Effector CD8-positive, alpha-beta T cell (primary cell): ENCODE measurements at regions not wholly inside any gene's neighbourhood (a gene's known extent, or its start where the extent isn't known, plus 50 kb on each side); places are given as distances from the start of the nearest gene placed in this dataset.

Source experiments
- DNase-seq: peaks from one replicate; lab custom pipeline; 2025; lab: John Stamatoyannopoulos, UW

DNA sequence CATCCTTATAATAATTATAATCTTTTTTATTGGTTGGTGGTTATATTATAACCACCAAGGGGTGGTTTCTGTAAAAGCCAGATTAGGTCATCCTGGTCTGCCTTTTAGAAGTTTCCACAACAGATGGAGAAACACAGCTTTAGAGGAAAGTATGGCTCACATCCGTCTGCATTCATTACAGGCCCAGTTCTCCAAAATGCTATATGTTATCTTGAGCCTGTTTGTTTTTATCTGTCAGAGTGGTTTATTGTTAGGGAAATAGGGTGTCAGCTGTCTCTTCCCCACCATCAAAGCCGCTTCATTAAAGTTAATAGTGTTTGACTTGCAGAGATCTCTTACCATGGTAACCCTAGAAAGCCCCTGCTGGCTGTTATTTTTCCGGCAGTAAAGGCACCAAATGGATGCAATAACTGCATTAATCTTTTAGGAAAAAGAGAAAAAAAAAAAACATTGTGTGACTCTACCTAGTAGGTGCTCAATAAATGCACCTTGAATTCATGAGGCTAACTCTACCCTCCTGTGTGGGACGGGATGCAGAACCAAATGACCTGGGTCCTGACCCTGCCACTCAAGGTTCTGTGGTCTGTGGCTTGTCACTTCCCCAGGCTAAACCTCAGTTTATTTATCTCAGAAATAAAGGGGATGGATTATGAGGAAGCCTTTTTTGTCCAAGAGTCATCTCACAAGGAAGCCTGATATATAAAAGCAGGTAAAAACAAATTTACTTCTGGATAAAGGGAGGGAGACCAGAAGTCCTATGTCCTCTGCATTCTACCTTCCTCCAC lies 118.3 kb downstream of the WT1 start:
- no peak for DNase-seq

- DNase-seq = no peak
These were observed 117.7 kb downstream of the WT1 start for GRCh38 chr11:32317643-32318042.

- no peak for DNase-seq
These were observed 117.0 kb downstream of the WT1 start for GRCh38 chr11:32318071-32319055.

DNA sequence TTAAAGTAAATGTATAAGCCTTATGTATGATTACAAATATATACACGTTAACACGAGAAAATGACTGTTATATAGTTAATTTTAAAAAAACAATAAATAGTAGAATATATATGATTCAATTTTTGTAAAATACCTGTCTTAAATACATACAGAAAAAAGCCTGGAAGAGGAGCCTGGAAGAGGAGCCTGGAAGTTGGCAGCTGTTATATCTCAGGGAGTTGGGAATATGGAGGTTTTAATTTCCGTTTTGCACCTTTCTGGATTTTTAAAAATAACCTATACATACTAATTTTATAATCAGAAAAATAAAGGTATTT lies 111.6 kb downstream of the WT1 start:
- DNase-seq = no peak

DNA sequence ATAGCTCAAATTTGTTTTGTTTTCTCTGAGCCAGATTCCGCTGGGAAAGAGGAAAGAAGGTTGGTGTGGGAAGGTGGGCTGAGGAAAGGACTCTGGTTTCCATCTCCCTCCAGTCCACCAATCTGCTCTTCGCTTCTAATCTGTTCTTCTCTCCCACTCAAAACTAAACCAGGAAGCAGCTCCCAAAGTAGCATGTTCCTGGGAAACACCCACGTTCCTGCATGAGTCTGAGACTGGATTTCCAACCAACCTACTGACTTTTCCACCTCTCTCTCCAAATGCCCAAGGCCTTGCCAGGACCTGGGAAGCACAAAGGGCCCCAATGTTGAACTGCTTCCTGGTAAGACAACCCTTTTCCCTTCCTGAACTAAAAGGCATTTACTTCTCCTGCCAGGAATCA lies 110.2 kb downstream of the WT1 start:
- no peak for DNase-seq

DNA sequence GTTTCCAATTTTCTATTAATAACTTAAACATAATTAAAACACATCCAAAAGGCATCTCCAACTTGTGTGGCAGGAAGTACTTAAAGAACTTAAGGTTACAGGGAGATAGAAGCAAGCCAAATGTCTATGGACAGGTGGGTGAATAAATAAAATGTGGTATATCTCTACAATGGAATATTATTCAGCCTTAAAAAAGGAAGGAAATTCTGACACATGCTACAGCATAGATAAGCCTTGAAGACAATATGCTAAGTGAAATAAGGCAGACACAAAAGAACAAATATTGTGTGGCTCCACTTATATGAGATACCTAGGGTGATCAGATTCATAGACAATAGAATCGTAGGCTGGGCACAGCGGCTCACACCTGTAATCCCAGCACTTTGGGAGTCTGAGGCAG lies 109.6 kb downstream of the WT1 start:
- DNase-seq = no peak

GRCh38 chr11:32326522-32326921 lies 108.8 kb downstream of the WT1 start:
- no peak for DNase-seq

GRCh38 chr11:32328392-32328791 lies 106.9 kb downstream of the WT1 start:
- no peak for DNase-seq

DNA sequence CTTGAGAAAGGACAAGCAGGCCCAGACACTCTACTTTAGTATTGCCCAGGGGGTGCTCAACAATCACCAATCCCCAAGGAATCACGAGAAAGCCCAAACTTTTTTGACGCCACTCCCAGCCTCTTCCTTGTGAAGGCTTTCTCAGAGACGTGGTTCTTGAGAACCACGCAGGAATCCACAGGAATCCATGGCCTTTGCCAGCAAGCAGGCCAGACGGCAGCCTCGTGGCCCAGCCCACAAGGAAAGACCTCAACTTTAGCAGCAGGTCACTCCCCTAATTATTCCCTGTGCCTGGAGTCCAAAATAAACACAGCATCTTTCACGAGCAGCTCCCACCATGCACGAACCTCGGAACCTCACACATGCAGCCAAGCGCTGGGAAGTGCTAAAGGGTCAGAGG lies 104.2 kb downstream of the WT1 start:
- DNase-seq = no peak

DNA sequence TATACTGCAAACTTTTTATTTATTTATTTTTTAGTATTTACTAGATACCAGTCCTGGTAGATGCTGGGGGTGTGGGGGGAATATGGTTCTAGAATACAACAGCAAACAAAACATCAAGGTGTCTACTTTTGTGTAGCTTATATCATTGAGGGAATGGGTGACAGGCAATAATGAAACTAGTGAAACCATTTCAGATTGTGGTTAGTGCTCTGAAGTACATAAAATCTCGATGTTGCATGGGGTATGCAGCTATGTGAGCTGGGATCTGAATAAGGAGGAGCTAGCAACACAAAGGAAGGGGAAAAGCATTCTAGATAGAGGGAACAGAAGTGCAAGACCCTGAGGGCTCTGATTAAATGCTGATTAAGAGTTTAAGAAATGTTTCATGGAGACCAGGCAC lies 103.5 kb downstream of the WT1 start:
- DNase-seq = no peak

DNA sequence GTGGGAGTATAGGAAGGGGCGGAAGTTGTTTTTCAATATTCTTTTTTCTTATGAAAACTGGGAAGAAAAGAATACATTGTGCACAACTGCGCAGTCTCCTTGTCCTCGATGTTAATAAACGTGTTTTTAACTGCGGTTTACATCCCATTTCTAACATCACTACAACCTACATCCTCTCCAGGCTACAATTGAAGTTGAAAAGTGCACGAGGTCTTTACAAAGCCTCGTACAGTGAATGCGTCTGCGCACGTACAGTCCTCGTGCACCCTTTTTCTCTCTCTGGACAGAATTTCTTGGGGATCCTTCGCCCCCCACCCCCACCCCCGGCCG lies 102.4 kb downstream of the WT1 start:
- DNase-seq = no peak

DNA sequence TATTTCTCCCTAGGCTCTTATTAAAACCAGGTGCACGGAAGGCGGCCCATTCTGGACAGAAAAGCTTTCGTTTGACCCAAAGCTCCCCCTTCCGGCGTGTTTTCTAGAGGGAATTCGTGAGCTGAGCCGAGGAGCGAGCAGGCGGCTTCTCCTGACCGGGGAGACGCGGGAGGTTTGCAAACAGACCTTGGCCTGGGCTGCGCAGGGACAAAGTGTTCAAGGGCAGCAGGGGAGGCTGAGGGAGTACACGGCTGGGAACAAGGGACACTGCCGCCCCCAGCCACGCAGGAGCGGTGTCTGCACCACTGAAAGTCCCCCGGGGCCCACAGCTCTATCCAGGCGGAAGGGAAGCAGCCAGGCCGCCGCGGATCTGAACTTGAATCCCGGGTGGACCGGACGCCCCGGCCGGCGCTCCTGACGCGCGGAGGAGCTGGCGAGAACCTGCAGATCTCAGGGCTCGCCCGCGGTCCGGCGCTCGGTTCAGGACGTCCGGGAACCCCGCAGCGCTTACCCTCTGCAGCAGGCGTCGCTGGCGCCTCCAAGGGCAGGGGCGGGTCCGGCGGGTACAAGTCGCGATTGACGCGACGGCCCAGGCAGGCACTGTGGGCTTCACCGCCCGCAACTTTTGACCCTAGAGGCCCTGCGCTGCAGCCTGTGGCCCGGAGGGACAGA lies 101.9 kb downstream of the WT1 start:
- no peak for DNase-seq

- DNase-seq = no peak
These were observed 100.5 kb downstream of the WT1 start for GRCh38 chr11:32334822-32335221.
